Fibroblast of gingiva (primary cell): ENCODE measurements at regions not wholly inside any gene's neighbourhood (a gene's known extent, or its start where the extent isn't known, plus 50 kb on each side); places are given as distances from the start of the nearest gene placed in this dataset.
"Not testable (repeated sequence)": the region's sequence is repeated elsewhere in the genome, so short reads cannot be mapped to it uniquely, and the experiment has no call there.

ENCODE experiments used
- DNase-seq: peaks from one replicate; pipeline ENCODE4 v3.0.0-alpha.2; 2011; ENCODE audit warnings: low read depth

- no peak for DNase-seq
Measured at GRCh38 chr2:75432761-75433361, 127.9 kb downstream of the EVA1A start.

GRCh38 chr2:75431763-75432162, 129.0 kb downstream of the EVA1A start:
- DNase-seq: no peak

- DNase-seq: no peak
Measured at GRCh38 chr2:75431276-75431675, 129.5 kb downstream of the EVA1A start.

- not testable (repeated sequence) for DNase-seq
Measured at GRCh38 chr2:75430449-75430848, 130.3 kb downstream of the EVA1A start.

- no peak for DNase-seq
Measured at GRCh38 chr2:75428646-75429443, 131.9 kb downstream of the EVA1A start.

GRCh38 chr2:75428060-75428459, 132.7 kb downstream of the EVA1A start:
- DNase-seq: no peak

GRCh38 chr2:75424936-75425619, 135.7 kb downstream of the EVA1A start:
- DNase-seq: peak; percentile 7

- DNase-seq: no peak
Measured at GRCh38 chr2:75421986-75422385, 138.8 kb downstream of the EVA1A start.

GRCh38 chr2:75416420-75417342, 144.1 kb downstream of the EVA1A start:
- no peak for DNase-seq

GRCh38 chr2:75415731-75416130, 145.0 kb downstream of the EVA1A start:
- no peak for DNase-seq

GRCh38 chr2:75415111-75415626, 145.6 kb downstream of the EVA1A start:
- DNase-seq: no peak

- DNase-seq: no peak
Measured at GRCh38 chr2:75411574-75411973, 149.2 kb downstream of the EVA1A start.

- no peak for DNase-seq
Measured at GRCh38 chr2:75410702-75411101, 150.0 kb downstream of the EVA1A start.

GRCh38 chr2:75408771-75409170, 152.0 kb downstream of the EVA1A start:
- no peak for DNase-seq

- DNase-seq: no peak
Measured at GRCh38 chr2:75407038-75407530, 153.7 kb downstream of the EVA1A start.

- DNase-seq: no peak
Measured at GRCh38 chr2:75406131-75406581, 154.6 kb downstream of the EVA1A start.

- DNase-seq: no peak
Measured at GRCh38 chr2:75405000-75405399, 155.7 kb downstream of the EVA1A start.

- peak; percentile 42 for DNase-seq
Measured at GRCh38 chr2:75403991-75404428, 156.7 kb downstream of the EVA1A start.

- DNase-seq: no peak
Measured at GRCh38 chr2:75396314-75396713, 164.4 kb downstream of the EVA1A start.

- not testable (repeated sequence) for DNase-seq
Measured at GRCh38 chr2:75394764-75395163, 166.0 kb downstream of the EVA1A start.

- no peak for DNase-seq
Measured at GRCh38 chr2:75390169-75390568, 170.6 kb downstream of the EVA1A start.
